ENCODE measurements at regions not wholly inside any gene's neighbourhood (a gene's known extent, or its start where the extent isn't known, plus 50 kb on each side); places are given as distances from the start of the nearest gene placed in this dataset.

DNA sequence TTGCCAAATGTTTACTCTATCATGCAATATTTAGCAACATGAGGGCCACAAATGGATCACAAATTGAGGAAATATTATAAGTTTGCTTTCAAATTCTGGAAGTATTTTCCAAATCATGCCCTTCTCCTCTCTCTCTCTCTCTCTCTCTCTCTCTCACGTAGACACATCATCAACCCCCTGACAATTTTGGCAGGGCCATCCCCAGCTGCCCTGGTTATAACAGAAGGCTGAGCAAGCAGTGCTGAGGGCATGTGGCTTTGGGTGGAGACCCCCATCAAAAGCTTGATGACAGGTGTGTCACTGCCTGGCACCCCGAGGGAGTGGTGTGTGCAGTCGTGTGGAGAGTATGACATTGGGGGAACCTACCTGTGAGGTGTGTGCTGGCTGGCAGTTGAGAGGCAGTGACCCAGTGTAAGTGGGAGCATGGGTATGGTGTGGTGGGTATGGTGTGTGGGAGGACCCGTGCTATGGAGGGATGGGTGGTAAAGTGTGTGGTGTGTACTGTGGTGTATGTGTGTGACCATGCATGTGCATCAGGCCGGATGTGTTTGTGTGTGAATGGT, 224.5 kb downstream of the TTC32 start:
- H3K27me3 Mint-ChIP-seq, result no peaks in the 10 kb centered on the region
- no peaks in the 10 kb centered on the region for H3K4me1 Mint-ChIP-seq
- no peaks in the 10 kb centered on the region for H3K36me3 Mint-ChIP-seq (ENCODE audit: low read depth)
- H3K9me3 Mint-ChIP-seq, result no peaks in the 10 kb centered on the region
- intact Hi-C loops (cut with micrococcal nuclease), result no loop called here
- no peak overlapping the region for H3K27ac Mint-ChIP-seq
- H3K4me3 Mint-ChIP-seq, result no peak overlapping the region
- DNase-seq, result no peak

GRCh38 chr2:19676770-19677169, 225.0 kb downstream of the TTC32 start:
- no peak overlapping the region for H3K27ac Mint-ChIP-seq
- H3K4me3 Mint-ChIP-seq, result no peak overlapping the region
- intact Hi-C loops (cut with micrococcal nuclease), result no loop called here

DNA sequence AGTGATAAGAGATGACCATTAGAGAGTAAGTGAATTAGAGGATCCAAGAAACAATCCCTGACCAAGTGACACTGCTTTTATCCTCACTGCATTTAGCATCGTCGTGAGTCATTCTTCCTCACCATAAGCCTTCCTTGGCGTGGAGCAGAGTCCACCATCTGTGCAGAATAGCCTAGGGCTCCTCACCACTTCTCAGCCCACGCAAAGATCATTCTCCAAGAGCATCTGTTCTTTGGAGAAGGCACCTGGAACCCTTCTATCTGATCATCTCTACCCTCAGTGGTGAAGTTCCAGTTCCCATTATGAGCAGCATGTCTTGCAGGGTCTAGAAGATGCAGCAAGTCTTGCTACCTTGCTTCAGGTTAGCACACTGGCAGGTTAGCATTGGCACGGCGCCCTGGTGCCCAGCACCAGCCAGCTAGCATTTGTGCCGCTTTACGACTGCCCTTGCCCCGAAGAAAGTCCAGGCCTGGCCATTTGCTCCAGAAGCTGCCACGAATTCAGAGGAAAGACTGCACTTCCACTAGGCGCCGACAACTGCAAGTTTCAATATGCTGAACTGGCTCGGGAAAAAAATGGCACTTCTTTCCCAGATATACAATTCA, 225.8 kb downstream of the TTC32 start:
- H3K9me3 Mint-ChIP-seq, result no peaks in the 10 kb centered on the region
- H3K36me3 Mint-ChIP-seq (ENCODE audit: low read depth), result no peaks in the 10 kb centered on the region
- no peak for DNase-seq
- no peak overlapping the region for H3K4me3 Mint-ChIP-seq
- H3K27ac Mint-ChIP-seq, result no peak overlapping the region
- H3K27me3 Mint-ChIP-seq, result no peaks in the 10 kb centered on the region
- intact Hi-C loops (cut with micrococcal nuclease), result no loop called here
- H3K4me1 Mint-ChIP-seq, result no peaks in the 10 kb centered on the region

More at GRCh38 chr2:19676770-19677169, 225.0 kb downstream of the TTC32 start:
- no peak for DNase-seq
- Mint-ChIP-seq H3K4me1 (no peaks in the 10 kb centered on the region), H3K36me3 (ENCODE audit: low read depth) (no peaks in the 10 kb centered on the region), H3K27me3 (no peaks in the 10 kb centered on the region), H3K9me3 (no peaks in the 10 kb centered on the region)

DNA sequence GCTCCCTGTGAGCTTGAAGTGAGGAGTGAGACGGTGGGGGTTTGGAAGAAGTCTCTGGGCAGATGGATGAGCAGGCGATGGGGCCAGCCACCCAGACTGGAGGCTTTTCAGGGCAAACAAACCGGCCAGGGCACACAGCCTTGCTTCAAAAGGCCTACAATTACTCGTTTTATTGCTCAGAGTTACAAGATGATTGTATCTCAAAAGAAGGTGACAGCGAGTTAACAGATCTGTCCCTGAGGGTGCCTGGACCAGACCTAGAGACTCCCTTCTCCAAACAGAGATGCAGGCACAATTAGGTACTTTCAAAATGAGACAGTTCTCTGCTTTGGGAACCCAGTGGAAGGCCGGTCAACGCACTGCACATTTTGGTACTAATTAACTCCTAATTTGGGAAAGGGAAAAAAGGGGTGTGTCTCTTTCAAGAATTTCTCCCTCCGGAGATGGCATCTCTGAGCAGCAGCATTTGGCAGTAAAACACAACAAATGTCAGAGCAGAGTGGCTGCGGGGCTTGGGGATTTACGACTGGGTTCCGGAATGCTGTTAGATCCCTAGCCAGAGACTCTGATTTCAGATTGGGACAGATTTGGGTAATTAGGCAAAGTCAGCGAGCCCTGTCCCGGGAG, 226.7 kb downstream of the TTC32 start:
- no peaks in the 10 kb centered on the region for H3K4me1 Mint-ChIP-seq
- no peaks in the 10 kb centered on the region for H3K9me3 Mint-ChIP-seq
- H3K27me3 Mint-ChIP-seq, result no peaks in the 10 kb centered on the region
- H3K36me3 Mint-ChIP-seq (ENCODE audit: low read depth), result no peaks in the 10 kb centered on the region
- no peak for DNase-seq
- H3K4me3 Mint-ChIP-seq, result no peak overlapping the region
- intact Hi-C loops (cut with micrococcal nuclease), result no loop called here
- no peak overlapping the region for H3K27ac Mint-ChIP-seq

DNA sequence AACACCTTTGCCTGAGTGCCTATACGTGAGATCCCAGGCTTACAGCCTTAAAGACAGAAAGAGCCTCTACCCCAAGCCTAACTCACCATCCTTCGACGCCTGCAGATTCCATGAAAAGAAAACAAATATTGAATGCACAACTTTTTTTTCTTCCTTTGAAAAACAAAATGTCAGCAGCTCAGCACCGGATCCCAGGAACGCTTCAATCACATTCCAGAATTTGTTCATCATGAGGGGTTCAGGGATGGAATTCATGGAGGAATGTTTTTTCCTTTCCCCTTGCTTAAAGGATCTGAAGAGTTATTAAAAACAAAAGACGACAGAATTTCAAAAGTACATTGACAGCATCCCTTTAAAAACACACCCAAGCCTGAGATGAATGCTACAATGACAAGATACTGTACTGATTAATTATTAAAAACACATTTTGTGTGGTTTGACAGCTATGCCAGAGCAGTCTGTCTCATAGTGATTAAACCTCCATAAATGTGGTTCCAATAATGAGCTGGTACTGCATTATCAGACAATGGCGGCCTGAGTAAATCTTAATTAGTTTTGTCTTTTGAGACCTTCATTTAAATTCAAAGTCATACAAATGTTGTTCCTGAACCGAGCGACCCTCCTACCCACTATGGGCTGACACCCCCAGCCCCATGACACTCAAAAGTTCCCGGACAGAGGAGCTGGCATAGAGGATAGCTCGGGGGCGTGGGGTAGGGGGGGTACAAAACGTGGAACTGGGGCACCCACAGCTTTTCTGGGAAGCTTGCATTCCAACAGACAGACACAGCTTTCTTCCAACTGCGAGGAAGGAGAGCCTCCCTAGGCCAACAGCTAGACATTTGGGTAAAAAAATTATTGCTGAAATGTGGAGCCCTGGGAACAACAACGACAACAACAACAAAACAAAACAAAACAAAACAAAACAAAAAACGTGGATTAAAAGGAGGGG, 227.5 kb downstream of the TTC32 start:
- no peaks in the 10 kb centered on the region for H3K9me3 Mint-ChIP-seq
- H3K4me1 Mint-ChIP-seq, result no peaks in the 10 kb centered on the region
- peaks cover 3% of the 10 kb centered on the region for H3K27me3 Mint-ChIP-seq
- no peak overlapping the region for H3K27ac Mint-ChIP-seq
- no peaks in the 10 kb centered on the region for H3K36me3 Mint-ChIP-seq (ENCODE audit: low read depth)
- DNase-seq, result no peak
- no peak overlapping the region for H3K4me3 Mint-ChIP-seq
- intact Hi-C loops (cut with micrococcal nuclease), result no loop called here

DNA sequence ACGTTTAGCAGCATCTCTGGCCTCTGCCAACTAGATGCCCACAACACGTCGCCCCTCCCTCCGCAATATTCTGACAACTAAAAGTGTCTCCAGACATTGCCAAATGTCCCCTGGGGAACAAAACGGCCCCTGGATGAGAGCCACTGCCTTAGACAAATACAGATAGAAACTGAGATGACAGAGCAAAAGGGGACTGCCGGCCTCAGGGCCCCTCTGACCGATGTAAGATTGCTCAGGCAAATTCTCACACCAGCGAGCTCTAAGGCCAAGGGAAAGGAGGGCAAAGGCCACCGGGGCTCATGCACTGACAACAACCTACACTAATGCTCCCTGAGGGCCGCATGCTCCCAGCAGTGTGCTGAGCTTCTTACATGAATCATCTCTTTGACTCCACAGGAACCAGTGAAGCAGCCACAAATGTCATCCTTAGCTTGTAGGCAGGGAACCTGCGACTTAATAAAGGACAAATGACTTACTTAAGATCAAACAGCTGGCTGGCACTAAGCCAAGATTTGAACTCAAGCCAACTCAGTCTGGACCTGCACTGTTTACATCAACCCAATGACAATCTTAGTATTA, 228.5 kb downstream of the TTC32 start:
- peaks cover 9% of the 10 kb centered on the region for H3K27me3 Mint-ChIP-seq
- H3K4me1 Mint-ChIP-seq, result no peaks in the 10 kb centered on the region
- intact Hi-C loops (cut with micrococcal nuclease), result no loop called here

DNA sequence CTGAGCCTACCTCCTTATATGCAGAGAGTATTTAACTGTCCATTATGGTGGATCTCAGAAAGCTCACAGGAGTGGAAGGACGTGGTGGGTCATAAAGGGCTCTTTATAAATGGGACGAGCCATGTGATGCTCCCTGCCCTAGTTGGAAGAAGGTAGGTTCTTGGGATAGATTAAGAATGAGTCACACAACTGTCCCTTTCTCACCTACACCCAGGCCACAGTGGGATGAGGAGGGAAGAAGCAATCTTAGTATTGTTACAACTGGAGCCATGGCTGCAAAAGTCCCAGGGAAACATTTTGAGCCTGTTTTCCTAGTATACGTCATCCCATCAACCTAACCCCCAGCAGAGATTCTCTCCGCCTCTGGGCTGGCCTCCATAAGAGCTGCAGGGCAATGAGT, 229.9 kb downstream of the TTC32 start:
- no peak overlapping the region for H3K4me3 Mint-ChIP-seq
- no peaks in the 10 kb centered on the region for H3K36me3 Mint-ChIP-seq (ENCODE audit: low read depth)
- no peaks in the 10 kb centered on the region for H3K9me3 Mint-ChIP-seq
- no peaks in the 10 kb centered on the region for H3K4me1 Mint-ChIP-seq
- peaks cover 9% of the 10 kb centered on the region for H3K27me3 Mint-ChIP-seq
- no peak for DNase-seq
- no peak overlapping the region for H3K27ac Mint-ChIP-seq
- intact Hi-C loops (cut with micrococcal nuclease), result no loop called here

More for the DNA sequence above, 228.5 kb downstream of the TTC32 start:
- no peaks in the 10 kb centered on the region for H3K36me3 Mint-ChIP-seq (ENCODE audit: low read depth)
- no peaks in the 10 kb centered on the region for H3K9me3 Mint-ChIP-seq
- no peak overlapping the region for H3K4me3 Mint-ChIP-seq
- no peak for DNase-seq
- no peak overlapping the region for H3K27ac Mint-ChIP-seq

- peaks cover 12% of the 10 kb centered on the region for H3K27me3 Mint-ChIP-seq
- intact Hi-C loops (cut with micrococcal nuclease), result no loop called here
- H3K36me3 Mint-ChIP-seq (ENCODE audit: low read depth), result no peaks in the 10 kb centered on the region
- H3K27ac Mint-ChIP-seq, result no peak overlapping the region
- DNase-seq, result no peak
- no peaks in the 10 kb centered on the region for H3K4me1 Mint-ChIP-seq
- H3K9me3 Mint-ChIP-seq, result no peaks in the 10 kb centered on the region
- H3K4me3 Mint-ChIP-seq, result no peak overlapping the region
Observed at GRCh38 chr2:19671311-19671710, 230.5 kb downstream of the TTC32 start.

DNA sequence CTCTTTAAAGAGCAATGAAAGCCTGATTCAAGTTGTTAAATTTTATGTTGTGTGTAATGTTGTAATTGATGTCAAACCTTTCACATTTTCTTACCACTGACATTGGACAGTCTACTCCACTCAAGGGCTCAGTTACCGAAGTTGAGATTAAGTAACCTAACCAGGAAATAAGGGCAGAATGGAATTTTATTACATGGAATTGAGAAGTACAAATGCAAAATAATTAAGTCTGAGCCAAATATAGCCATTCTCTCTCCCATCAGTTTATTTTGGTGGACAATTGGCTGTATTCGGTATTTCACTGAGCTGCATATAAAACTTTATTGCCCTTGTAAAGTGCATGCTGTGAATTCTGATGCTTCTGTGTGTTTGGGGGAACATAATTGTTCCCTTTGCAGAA, 231.5 kb downstream of the TTC32 start:
- DNase-seq, result no peak
- Mint-ChIP-seq H3K27me3 (peaks cover 15% of the 10 kb centered on the region), H3K4me3 (no peak overlapping the region), H3K36me3 (ENCODE audit: low read depth) (no peaks in the 10 kb centered on the region), H3K9me3 (no peaks in the 10 kb centered on the region), H3K4me1 (no peaks in the 10 kb centered on the region), H3K27ac (no peak overlapping the region)
- intact Hi-C loops (cut with micrococcal nuclease), result no loop called here

- Mint-ChIP-seq H3K9me3 (no peaks in the 10 kb centered on the region), H3K27ac (no peak overlapping the region), H3K27me3 (peaks cover 15% of the 10 kb centered on the region), H3K4me3 (no peak overlapping the region), H3K36me3 (ENCODE audit: low read depth) (no peaks in the 10 kb centered on the region), H3K4me1 (no peaks in the 10 kb centered on the region)
- DNase-seq, result no peak
- intact Hi-C loops (cut with micrococcal nuclease), result no loop called here
Observed at GRCh38 chr2:19669559-19669958, 232.2 kb downstream of the TTC32 start.

- peaks cover 15% of the 10 kb centered on the region for H3K27me3 Mint-ChIP-seq
- no peaks in the 10 kb centered on the region for H3K36me3 Mint-ChIP-seq (ENCODE audit: low read depth)
- H3K9me3 Mint-ChIP-seq, result no peaks in the 10 kb centered on the region
- intact Hi-C loops (cut with micrococcal nuclease), result no loop called here
- H3K27ac Mint-ChIP-seq, result no peak overlapping the region
- DNase-seq, result no peak
- H3K4me3 Mint-ChIP-seq, result no peak overlapping the region
- no peaks in the 10 kb centered on the region for H3K4me1 Mint-ChIP-seq
Observed at GRCh38 chr2:19669126-19669525, 232.7 kb downstream of the TTC32 start.

GRCh38 chr2:19667536-19667949, 234.2 kb downstream of the TTC32 start:
- Mint-ChIP-seq H3K36me3 (ENCODE audit: low read depth) (no peaks in the 10 kb centered on the region), H3K9me3 (no peaks in the 10 kb centered on the region), H3K27me3 (peaks cover 15% of the 10 kb centered on the region), H3K4me3 (no peak overlapping the region), H3K27ac (no peak overlapping the region), H3K4me1 (no peaks in the 10 kb centered on the region)
- DNase-seq, result no peak
- intact Hi-C loops (cut with micrococcal nuclease), result no loop called here

DNA sequence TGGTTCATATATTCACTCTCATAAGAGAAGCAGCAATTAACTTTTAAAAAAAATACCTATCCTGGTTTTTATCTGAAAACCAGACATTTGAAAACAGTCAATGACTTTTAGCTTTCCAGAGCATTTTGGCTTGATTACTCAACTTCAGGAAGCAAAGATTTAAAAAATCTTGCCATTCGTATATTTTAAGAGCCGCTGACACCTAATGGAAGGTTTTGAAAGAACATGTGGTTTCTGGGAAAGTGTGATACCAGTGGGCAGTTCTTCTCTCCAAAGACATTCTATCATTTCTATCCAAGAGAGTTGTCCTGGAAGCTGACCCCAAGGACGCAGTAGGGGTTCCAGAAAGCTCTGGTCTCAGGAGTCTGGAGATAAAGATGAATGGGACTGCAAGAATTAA, 234.7 kb downstream of the TTC32 start:
- no peak for DNase-seq
- H3K9me3 Mint-ChIP-seq, result no peaks in the 10 kb centered on the region
- intact Hi-C loops (cut with micrococcal nuclease), result no loop called here
- no peak overlapping the region for H3K4me3 Mint-ChIP-seq
- peaks cover 15% of the 10 kb centered on the region for H3K27me3 Mint-ChIP-seq
- no peaks in the 10 kb centered on the region for H3K36me3 Mint-ChIP-seq (ENCODE audit: low read depth)
- no peak overlapping the region for H3K27ac Mint-ChIP-seq
- H3K4me1 Mint-ChIP-seq, result no peaks in the 10 kb centered on the region

- H3K27me3 Mint-ChIP-seq, result peaks cover 15% of the 10 kb centered on the region
- H3K4me1 Mint-ChIP-seq, result no peaks in the 10 kb centered on the region
- H3K27ac Mint-ChIP-seq, result no peak overlapping the region
- H3K36me3 Mint-ChIP-seq (ENCODE audit: low read depth), result no peaks in the 10 kb centered on the region
- no peak overlapping the region for H3K4me3 Mint-ChIP-seq
- DNase-seq, result no peak
- no peaks in the 10 kb centered on the region for H3K9me3 Mint-ChIP-seq
- intact Hi-C loops (cut with micrococcal nuclease), result no loop called here
Observed at GRCh38 chr2:19664646-19665045, 237.1 kb downstream of the TTC32 start.

All from activated CD4-positive, alpha-beta T cell treated with anti-CD3 and anti-CD28 coated beads, Interleukin-2, amount 10 ng/mL, durations not matched to agents 24 days and 14 days (primary cell).